SH-SY5Y (cell line): ENCODE measurements at regions not wholly inside any gene's neighbourhood (a gene's known extent, or its start where the extent isn't known, plus 50 kb on each side); places are given as distances from the start of the nearest gene placed in this dataset.
A peak's percentile ranks its signal among the peaks of the same experiment; 100 is the strongest.

Experiments used
- GATA2 ChIP-seq: IDR thresholded peaks from 2 replicates; pipeline ENCODE4 v1.6.1; 2011; ENCODE audit warnings: mild to moderate bottlenecking, low read depth, low read length
- GATA3 ChIP-seq: IDR thresholded peaks from 2 replicates; pipeline ENCODE4 v1.6.1; 2011; ENCODE audit warnings: low read depth, mild to moderate bottlenecking, low read length, moderate library complexity

- peak; percentile 67 for TF ChIP-seq GATA2
- no peak for TF ChIP-seq GATA3
Observed at GRCh38 chr9:14439555-14439954, 125.6 kb upstream of the NFIB start.
